HFFc6 (cell line): ENCODE measurements at regions not wholly inside any gene's neighbourhood (a gene's known extent, or its start where the extent isn't known, plus 50 kb on each side); places are given as distances from the start of the nearest gene placed in this dataset.

Experiments used
- DNase-seq: peaks from one replicate; pipeline ENCODE4 v3.0.0-alpha.2; 2018
- H3K27ac Mint-ChIP-seq: 2 replicates; pipeline ENCODE4 v1.8.0; 2020; ENCODE audit warnings: mild to moderate bottlenecking, mixed read lengths
- H3K27me3 Mint-ChIP-seq: 2 replicates; pipeline ENCODE4 v1.8.0; 2021; ENCODE audit warnings: mild to moderate bottlenecking, moderate library complexity, mixed read lengths; ENCODE audit not compliant: insufficient read depth
- H3K36me3 Mint-ChIP-seq: 2 replicates; pipeline ENCODE4 v1.8.0; 2021; ENCODE audit warnings: low read depth, mixed read lengths
- H3K4me1 Mint-ChIP-seq: 2 replicates; pipeline ENCODE4 v1.8.0; 2020; ENCODE audit warnings: low read depth, mixed read lengths
- H3K4me3 Mint-ChIP-seq: 2 replicates; pipeline ENCODE4 v1.8.0; 2020; ENCODE audit warnings: mild to moderate bottlenecking, moderate library complexity, mixed read lengths
- H3K9me3 Mint-ChIP-seq: 2 replicates; pipeline ENCODE4 v1.8.0; 2020; ENCODE audit warnings: mild to moderate bottlenecking, mixed read lengths
- CTCF ChIP-seq: fragments of 200-600 bp; sonication (generic); IDR thresholded peaks from 2 replicates; pipeline ENCODE4 v1.5.0; 2021; ENCODE audit warnings: antibody characterized with exemption, mild to moderate bottlenecking

GRCh38 chr15:66897416-66897815, 168.0 kb upstream of the SMAD3 start:
- Mint-ChIP-seq H3K9me3 (no peaks in the 10 kb centered on the region), H3K36me3 (0 out of 2 replicates have a peak, but pooled peaks cover 6% of the 10 kb centered on the region), H3K4me1 (peaks cover 49% of the 10 kb centered on the region), H3K4me3 (no peak overlapping the region), H3K27ac (no peak overlapping the region), H3K27me3 (peaks cover 2% of the 10 kb centered on the region; the same call in 1 of the 2 replicates)
- TF ChIP-seq CTCF, result no peak
- DNase-seq, result no peak

- peaks cover 8% of the 10 kb centered on the region for H3K36me3 Mint-ChIP-seq
- peaks cover 2% of the 10 kb centered on the region; the same call in 1 of the 2 replicates for H3K27me3 Mint-ChIP-seq
- H3K9me3 Mint-ChIP-seq, result no peaks in the 10 kb centered on the region
- H3K4me3 Mint-ChIP-seq, result no peak overlapping the region
- peaks cover 46% of the 10 kb centered on the region for H3K4me1 Mint-ChIP-seq
- no peak overlapping the region for H3K27ac Mint-ChIP-seq
- no peak for TF ChIP-seq CTCF
- DNase-seq, result no peak
Measured at GRCh38 chr15:66897971-66898370, 167.4 kb upstream of the SMAD3 start.

- Mint-ChIP-seq H3K36me3 (peaks cover 13% of the 10 kb centered on the region), H3K9me3 (no peaks in the 10 kb centered on the region), H3K27me3 (peaks cover 2% of the 10 kb centered on the region; the same call in 1 of the 2 replicates), H3K4me3 (no peak overlapping the region), H3K27ac (peak overlapping the region; percentile 11; the same call in 1 of the 2 replicates), H3K4me1 (peaks cover 49% of the 10 kb centered on the region)
- TF ChIP-seq CTCF, result no peak
- no peak for DNase-seq
Measured at GRCh38 chr15:66898656-66899386, 166.6 kb upstream of the SMAD3 start.

- H3K36me3 Mint-ChIP-seq, result peaks cover 15% of the 10 kb centered on the region
Measured at GRCh38 chr15:66899555-66900350, 165.6 kb upstream of the SMAD3 start.

More at GRCh38 chr15:66899555-66900350, 165.6 kb upstream of the SMAD3 start:
- Mint-ChIP-seq H3K27ac (peak overlapping the region; percentile 94), H3K9me3 (no peaks in the 10 kb centered on the region), H3K4me3 (no peak overlapping the region), H3K27me3 (peaks cover 2% of the 10 kb centered on the region; the same call in 1 of the 2 replicates), H3K4me1 (peaks cover 48% of the 10 kb centered on the region)
- peak; percentile 48; the same call in 1 of the 2 replicates for TF ChIP-seq CTCF
- peak; percentile 78 for DNase-seq
